ENCODE measurements at regions not wholly inside any gene's neighbourhood (a gene's known extent, or its start where the extent isn't known, plus 50 kb on each side); places are given as distances from the start of the nearest gene placed in this dataset.

DNA sequence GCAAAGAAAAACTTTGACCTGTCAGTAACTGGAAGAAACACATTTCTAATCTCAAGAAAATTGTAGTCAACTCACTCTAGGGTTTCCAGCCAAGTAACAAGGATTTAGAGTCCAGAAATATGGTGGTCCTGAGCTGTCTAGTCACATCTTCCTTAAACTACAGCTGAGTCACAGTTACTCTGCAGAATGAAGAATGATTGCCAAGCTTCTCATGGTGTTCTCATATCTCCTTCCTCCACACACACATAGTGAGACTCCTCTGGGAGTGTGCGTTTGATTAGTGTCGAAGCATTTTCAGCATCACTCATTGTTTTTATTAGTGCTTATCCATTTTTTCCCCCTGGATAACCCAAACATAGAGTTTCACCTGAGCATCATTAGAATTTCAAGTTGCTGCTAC lies 93.1 kb upstream of the CXCL12 start:
- no peak for DNase-seq

DNA sequence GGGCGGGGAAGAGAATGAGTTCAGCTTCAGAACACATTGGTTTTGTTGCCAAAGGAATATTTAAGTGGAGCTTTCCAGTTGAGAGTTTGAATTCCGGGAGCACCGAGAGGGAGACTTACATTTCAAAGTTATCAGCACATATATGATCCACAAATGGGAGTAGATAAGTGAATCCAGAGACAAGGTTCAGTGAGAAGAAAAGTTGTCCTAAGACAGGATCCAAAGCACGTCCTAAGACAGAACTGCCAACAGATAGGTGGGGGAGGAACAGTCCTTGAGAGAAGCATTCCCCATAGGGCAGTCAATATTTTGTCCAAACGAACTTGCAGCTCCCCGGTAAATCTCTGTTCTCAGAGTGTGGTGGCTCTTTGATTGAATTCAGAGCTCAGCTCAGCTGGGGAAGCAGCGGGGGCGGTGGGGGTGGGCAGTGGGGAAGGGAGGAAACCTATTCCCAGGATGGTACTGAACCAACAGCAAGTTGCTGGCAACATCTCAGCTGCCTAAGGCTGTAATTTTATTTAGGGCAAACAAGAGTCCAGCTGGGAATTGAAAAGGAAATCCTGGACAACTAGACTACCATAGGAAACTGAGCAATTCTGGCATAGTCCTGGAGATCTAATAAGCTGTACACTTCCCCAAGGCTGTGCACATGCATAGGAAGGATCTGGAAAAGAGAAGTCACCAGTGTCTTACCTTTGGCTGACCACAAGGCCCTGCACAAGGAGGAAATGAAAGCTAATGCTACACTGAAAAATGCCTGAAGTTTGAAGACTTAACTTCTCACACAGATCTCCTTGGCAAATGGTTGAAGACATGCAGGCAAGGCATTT lies 94.2 kb upstream of the CXCL12 start:
- DNase-seq: no peak

DNA sequence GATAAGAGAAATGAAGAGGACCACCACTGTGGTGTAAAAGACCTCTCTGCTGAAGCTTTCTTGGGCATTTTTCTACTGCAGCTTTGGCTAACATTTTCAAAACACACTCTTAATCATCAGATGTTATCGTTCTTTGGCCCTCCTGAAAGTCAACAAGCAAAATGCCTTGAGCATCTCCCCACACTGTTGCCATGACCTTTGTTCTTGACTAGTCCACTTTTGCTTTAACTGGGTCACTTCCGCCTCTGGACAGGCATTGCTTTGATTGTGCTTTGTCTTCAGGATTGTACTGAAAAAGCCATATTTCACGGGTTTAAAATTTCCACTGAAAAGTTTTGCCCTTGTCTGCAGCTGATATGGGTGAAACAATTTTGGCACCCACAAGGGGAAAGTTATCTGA lies 107.8 kb upstream of the CXCL12 start:
- DNase-seq: no peak

DNA sequence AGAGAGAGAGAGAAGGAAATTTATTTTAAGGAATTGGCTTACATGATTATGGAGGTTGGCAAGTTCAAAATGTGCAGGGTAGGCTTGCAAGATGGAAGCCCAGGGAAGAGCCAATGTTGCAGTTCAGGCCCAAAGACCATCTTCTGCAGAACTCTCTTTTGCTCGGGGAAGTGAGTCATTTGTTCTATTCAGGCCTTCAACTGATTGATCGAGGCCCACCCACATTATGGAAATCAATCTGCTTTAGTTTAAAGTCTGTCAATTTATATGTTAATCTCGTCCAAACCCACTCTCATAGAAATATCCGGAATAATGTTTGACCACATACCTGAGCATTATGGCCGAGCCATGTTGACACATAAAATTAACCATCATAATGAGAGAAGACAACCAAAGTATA lies 113.3 kb upstream of the CXCL12 start:
- DNase-seq: no peak

DNA sequence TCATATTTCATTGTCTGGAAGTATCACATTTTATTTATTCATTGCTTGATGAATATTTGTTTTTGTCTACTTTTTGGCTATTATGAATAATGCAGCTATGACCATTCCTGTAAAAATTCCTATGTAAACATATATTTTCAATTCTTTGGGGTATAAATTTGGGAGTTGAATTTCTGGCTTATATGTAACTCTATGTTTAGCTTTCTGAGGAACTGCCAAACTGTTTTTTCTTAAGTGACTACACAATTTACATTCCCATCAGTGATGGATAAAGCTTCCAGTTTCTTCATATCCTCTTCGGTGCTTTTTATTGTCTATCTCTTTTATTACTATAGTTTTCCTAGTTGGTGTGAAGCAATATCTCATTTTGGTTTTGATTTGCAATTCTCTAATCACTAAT lies 115.6 kb upstream of the CXCL12 start:
- DNase-seq: no peak

DNA sequence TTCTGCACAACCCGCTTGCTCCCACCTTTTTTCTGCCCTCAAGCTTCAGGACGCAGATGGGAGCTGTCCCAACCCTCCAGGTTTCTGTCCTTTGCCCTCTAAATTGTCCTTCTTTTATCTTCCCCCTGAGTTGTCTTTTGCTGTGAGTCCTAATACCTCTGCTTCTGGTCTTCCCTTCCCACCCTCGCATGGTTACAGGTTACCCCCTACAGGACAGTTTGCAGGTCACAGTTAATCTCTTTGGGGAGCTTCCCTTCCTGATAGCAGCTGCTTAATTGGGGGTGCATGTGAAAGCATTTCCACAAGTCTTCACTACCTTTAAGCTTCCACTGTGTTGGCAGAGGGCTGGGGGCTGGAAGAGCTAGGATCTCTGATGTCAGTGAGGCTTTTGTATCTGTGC lies 121.5 kb upstream of the CXCL12 start:
- DNase-seq: no peak

DNA sequence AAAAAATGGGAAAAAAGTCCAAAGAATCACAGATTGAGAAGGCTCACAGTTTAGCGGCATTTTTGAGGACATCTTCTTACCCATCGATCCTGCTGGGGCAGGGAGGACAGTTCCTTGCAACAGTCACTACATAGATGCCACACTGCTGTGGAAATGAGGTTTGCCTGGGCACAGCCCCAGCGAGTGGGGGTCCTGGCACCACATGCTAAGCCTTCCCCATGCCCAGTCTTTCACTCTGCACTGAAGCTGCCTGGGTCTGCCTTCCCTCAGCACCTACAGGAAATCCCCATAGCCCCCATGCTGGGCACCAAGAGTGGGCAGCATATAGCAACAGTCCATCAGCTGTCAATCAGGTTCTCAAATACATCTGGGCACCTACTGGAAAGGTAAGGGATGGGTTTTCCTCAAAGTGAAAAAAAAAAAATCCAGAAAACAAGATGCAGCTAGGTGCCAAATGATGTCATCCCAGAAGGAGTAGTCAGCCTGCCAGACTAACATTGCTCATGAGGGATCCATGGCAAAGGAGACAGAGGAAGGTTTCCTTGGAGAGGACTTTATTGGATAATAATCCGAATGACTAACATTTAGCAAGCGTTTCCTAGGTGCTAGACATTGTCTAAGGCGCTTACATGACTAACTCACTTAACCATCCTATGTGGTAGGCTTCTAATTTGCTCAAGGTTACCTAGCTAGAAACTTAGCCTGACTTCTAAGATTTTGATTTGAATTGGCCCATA lies 125.7 kb upstream of the CXCL12 start:
- DNase-seq: no peak

DNA sequence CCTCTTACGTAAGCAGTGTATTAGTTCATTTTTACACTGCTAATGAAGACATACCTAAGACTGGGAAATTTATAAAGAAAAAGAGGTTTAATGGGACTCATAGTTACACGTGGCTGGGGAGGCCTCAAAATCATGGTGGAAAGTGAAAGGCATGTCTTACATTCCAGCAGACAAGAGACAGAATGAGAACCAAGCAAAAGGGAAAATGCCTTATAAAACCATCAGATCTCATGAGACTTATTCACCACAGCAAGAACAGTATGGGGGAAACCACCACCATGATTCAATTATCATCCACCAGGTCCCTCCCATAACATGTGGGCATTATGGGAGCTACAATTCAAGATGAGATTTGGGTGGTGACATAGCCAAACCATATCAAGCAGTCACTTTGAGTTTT lies 126.3 kb upstream of the CXCL12 start:
- no peak for DNase-seq

DNA sequence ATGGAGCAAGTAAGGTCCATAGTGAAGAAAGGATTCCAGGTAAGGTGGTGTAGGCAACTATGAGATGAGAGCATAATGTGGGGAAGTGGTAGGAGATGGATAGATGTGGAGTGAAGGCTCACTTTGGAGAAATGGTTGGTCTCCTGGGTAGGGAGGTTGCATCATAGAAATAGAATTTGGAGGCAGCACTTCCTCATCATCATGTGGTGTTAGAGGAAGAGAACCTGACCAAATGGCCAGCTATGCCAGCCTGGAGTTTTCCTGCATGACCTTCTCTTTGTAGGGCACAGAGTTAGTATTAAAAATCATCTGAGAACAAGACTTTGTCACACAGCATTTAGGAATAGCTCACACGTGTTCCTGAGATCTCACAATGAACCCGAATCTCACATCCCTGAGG lies 126.7 kb upstream of the CXCL12 start:
- DNase-seq: no peak

DNA sequence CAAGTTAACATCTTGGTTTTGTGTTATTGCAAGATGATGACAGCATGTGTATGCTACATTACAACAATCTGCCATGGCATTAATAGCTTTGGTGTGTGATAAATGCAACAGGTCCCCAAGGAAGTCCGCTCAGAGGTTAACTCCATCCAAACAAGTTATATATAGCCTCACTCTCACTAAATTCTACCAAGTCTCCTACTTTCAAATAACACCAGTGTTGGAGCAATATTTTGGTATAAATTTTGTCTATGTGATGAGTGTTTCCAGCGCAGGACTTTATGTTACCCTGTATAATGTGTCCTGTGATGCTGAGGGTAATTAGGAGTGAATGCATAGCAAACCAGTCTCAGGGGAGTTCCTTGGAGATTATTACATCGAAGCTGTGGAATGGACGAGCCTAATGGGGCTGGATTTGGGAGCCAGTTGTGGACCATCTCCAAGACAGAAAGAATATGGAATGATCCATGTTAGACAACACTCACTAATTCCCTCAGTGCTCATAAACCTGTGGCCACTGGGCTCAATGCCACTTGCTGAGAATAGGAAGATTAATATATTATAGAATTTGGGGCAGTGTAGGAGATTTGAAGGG lies 127.6 kb upstream of the CXCL12 start:
- DNase-seq: no peak

DNA sequence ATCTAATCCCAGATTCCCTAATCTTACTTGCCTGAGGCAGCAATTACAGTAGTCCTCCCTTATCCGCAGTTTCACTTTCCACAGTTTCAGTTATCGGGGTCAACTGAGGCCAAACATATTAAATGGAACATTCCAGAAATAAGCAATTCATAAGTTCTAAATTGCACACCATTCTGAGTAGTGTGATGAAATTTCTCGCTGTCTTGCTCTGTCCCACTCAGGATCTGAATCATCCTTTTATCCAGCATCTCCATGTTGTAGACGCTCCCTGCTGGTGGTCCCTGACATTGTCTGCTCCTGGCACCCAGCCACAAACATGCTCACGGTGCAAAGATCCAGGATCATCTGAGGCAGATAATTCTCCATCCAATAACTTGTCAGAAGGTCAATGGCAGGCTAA lies 128.7 kb upstream of the CXCL12 start:
- DNase-seq: no peak

DNA sequence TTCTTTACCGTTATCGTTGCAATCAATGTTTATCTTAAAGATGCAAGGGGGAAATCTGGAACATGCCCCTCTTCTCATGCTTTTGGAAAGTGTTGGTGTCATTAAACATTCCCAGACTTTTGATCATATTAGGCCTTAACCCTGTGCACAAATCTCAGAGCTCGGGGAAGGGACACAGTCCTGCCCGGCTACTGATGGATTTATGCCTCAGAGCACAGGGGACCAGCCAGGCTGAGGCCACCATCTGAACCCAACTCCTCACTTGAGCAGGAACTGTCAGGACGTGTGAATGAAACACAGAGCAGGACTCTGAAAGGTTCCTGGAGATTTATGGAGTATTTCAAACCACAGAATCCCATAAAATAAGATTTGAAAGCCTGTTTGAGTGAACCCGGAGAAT lies 132.0 kb upstream of the CXCL12 start:
- DNase-seq: no peak

DNA sequence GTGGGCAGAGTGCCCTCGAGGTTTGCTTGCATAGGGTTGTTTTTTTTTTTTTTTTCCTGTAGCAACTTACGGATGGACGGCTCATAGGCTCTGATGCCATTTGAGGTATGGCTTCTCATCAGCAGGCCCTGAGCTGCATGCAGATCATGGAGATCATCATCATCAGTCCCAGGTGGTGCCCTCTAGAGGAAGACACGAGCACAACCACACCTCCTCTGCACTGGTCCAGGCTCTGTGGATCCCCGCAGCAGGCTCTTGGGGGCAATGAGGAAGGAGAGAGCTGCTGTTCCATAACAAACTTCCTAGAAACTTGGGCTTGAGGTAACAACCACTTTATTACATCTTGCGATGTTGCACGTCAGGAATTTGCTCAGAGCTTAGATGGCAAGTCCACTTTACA lies 132.7 kb upstream of the CXCL12 start:
- no peak for DNase-seq

DNA sequence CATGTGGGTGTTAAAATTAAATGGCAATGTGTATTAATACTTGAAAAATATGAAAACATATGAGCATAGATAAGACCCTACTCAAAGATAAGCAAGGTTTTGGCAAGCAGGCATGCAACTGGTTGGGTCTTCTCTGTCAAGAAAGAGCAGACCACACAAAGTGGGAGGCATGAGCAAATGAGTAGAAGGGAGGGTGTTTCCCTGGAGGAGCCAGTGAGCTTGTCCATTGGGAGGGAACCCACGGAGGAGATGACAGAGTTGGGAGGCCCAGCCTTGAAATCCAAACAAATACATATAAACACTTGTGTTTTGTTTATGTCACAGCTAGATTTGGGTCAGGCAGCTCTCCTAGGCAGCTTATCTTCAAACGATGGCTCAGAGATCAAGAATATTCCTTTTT lies 134.5 kb upstream of the CXCL12 start:
- DNase-seq: no peak

DNA sequence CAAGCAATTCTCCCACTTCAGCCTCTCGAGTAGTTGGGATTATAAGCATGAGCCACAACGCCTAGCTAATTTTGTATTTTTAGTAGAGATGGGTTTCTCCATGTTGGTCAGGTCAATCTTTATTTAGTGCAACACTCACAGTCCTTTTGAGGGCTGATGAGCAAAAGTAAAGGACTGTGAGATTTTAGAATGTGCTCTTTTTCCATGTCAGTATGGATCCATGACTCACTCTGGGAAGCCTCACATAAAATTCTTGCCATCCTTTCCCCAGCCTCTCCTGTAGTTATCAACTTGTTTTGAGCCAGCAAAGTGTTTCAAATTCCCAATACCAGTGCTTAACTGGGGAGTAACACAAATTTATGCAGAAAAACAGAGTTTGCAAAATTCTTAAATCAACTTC lies 135.8 kb upstream of the CXCL12 start:
- DNase-seq: no peak

DNA sequence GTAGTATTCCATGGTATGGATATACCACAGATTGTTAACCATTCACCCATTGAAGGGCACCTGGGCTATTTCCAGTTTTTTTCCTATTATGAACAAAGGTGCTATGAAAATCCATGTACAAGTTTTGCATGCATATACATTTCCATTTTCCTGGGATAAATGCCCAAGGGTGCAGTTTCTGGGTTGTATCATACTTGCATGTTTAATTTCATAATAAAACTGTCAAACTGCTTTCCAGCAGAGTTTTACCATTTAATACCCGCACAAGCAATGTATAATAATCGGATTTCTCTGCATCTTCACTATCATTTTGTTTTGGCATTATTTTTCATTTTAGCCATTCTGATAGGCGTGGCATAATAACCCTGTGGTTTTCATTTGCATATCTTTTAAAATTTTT lies 154.3 kb upstream of the CXCL12 start:
- DNase-seq: no peak

DNA sequence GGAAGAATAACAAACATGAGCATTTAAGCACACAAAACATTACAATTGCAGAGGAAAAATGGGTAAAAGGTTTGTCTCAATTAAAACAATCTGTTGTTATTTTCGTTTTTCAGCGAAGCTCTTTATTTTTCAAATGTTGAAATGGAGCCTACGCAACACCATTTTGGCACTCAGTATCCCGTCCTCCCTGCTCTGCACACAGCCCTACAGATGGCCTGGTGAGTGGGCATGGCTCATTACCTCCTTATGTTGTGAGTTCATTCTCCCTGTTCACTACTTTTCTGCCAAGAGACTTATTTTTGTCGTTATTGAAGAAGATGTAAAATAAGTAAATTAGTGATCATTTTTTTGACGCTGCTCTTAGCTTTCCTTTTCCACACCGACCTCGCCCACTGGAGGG lies 167.8 kb upstream of the CXCL12 start:
- no peak for DNase-seq

DNA sequence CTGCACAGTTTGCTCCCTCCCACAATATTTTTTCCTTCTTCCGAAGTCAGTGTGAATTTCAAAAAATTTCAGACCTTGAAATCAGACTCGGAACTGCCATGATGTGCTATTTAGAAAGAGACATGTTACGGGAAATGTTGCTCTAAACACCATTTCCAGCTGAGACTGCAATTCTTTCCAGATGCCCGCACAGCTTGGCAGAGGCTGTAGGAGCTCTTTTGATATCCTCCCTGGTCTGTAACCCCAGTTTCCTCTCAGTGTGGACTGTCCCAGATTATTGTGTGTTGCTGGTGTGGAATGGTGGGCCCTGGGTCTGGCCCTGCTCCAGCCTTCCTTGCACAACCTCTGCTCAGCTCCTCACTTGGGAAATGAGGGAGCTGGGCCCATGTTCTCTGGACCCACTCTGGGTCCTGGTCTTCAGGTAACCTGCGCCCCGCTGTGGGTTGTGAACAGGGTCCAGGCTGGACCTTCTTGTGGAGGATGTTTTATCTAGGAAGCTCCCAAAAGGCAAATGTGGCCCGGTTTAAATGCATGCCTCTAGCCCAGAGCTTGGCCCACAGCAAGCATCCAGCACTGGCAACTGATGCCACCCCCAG lies 172.8 kb upstream of the CXCL12 start:
- DNase-seq: peak; percentile 29

DNA sequence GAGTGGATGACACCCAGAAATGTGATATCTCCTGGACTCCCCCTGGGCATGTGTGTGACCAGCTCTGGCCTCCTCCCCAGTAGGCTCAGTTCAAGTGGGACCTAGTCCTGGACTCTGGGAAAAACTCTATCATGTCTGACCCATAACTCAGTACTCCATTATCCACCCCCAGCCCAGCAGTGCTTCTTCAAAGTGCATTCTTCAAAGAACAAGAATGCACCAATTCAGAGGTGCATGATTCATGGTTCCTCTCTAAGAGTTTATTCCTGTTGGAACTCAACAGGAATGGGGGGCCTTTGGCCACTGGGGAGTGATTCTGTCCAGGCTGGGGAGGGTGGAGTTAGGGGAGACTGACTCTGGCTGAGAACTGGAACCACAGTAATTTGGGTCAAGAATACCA lies 173.6 kb upstream of the CXCL12 start:
- DNase-seq: peak; percentile 27

DNA sequence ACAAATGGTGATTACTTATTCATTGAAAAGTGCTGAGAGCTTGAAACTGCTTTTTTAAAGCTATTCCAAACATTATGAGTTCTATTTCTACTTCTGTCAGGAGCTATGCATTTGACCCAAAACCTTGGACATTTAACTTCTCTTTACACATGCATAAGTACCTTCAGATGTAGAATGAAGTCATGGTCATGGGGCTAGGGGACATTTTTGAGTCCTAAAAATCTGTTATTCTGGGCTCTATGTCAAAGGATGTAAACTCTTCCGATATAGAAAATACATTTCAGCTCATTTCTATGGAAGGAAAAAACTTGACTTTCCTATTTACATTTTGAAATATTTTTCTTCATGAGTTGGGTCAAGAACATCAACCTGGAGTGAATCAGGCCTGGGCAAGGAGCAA lies 179.5 kb upstream of the CXCL12 start:
- DNase-seq: no peak

DNA sequence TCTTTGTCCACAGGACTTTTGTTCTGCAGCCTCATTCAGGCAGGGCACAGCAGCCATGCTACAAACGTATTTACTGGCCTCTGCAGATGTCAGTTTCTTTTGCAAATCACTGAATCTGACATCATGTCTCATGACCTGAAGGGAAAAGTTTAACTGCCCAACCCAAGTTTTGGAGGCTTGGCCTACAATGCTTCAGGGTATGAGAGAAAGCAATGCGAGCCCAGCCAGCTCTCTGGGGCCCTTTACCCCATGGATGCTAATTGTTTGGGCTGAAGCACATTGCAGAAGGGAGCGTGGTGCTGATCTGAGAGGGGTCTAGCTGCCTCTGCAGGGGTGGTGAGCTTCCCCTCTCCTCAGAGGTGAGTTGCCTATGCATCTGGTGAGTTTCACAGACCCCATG lies 179.9 kb upstream of the CXCL12 start:
- peak; percentile 27 for DNase-seq

DNA sequence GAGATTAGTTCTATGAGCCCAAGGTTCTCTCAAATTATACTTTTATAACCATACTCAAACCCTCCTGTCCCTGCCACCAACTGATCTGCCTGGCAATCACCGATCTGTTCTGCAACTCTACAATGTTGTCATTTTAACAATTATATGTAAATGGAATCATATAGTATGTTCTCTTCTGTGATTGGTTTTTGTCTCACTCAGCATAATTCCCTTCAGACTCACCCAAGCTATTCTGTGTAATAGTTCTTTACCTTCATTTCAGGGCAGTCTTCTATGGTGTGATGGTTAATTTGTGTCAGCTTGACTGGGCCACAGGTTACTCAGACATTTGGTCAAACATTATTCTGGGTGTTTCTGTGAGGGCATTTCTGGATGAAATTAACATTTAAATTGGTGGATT lies 181.9 kb upstream of the CXCL12 start:
- peak; percentile 22 for DNase-seq

DNA sequence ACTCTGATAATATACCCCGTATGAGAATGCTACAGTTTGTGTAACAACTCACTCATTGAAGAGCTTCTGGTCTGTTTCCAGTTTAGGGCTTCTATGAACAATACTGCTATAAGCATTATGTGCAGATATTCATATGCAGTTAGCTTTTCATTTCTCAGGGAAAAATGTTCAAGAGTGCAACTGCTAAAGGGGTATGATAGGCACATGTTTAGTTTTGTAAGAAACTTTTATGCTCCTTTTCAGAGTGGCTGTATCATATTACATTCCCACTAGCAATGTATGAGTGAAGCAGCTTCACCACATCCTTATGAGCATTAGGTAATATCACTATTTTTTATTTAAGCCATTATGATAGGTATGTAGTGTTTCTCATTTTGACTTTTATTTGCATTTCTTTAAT lies 182.6 kb upstream of the CXCL12 start:
- no peak for DNase-seq
